Stimulated activated CD8-positive, alpha-beta memory T cell treated with anti-CD3 and anti-CD28 coated beads, Interleukin-15, amount 100 ng/mL, for 24 hours (primary cell): ENCODE measurements at regions not wholly inside any gene's neighbourhood (a gene's known extent, or its start where the extent isn't known, plus 50 kb on each side); places are given as distances from the start of the nearest gene placed in this dataset.

Experiments
- DNase-seq: peaks from one replicate; pipeline ENCODE4 v3.0.0-alpha.2; 2020; ENCODE audit warnings: low read depth

- DNase-seq: no peak
Measured at GRCh38 chr2:4255491-4255890, 552.1 kb downstream of the DCDC2C start.

GRCh38 chr2:4256351-4256750 lies 553.0 kb downstream of the DCDC2C start:
- no peak for DNase-seq

- no peak for DNase-seq
Measured at GRCh38 chr2:4258563-4258962, 555.2 kb downstream of the DCDC2C start.

DNA sequence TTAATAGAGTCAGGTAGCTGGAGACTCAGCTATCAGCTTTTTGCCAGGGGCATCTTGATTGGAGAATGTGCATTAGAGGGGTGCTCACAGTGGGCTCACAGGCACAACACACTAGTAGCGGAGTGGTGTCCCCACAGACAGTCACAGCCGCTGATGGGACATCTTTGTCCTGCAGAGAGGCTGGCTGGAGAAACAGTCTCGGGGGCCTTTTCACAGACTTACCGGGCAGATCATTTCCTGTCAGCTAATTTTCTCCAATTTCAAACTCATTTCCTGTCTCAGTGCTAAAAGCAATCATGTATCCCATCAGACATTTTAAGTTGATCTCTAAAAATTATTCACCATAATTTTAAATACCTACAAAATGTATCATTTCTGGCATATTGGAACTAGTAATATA lies 562.6 kb downstream of the DCDC2C start:
- DNase-seq: no peak

DNA sequence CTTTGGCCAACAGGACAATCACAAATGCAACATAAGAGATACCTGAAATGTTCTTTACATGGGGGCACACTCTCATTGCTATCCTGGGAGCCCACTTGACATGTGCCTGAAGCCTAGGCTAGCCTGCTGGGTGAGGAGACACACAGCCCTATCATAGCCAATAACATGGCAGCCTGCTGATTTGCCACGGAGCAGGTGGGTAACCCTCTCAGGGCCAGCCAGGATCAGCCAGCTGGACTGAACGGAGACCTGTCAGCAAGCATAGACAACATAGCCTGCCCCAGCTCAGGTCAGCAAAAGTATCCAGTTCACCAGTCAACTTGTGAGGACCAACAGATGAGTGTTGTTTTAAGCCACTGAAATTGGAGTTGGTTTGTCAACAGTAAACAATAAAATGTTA lies 566.5 kb downstream of the DCDC2C start:
- no peak for DNase-seq

DNA sequence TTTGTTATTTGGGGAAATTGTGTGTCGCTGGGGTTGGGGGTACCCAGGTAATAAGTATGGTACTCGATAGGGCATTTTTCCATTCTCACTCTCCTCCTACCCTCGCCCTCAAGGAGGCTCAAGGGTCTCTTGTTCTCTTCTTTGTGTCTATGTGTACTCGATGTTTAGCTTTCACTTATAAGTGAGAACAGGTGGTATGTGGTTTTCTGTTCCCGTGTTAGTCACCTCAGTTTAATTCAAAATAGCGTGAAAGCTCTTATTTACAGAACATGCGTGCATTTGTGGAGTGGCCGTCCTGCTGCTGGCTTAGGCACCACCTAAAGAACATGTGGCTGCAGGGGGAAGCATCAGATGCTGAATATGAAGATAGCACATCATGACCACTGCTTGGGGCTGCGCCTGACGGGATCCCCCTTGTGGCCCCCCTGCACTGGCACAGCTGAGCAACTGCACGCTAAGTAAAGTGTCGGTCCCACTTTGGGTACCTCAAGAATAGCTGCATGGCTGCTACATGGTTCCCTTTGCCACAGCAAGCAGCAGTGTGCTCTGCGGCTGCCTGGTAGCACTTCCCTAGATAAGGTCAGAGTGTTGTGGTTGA lies 569.0 kb downstream of the DCDC2C start:
- no peak for DNase-seq

DNA sequence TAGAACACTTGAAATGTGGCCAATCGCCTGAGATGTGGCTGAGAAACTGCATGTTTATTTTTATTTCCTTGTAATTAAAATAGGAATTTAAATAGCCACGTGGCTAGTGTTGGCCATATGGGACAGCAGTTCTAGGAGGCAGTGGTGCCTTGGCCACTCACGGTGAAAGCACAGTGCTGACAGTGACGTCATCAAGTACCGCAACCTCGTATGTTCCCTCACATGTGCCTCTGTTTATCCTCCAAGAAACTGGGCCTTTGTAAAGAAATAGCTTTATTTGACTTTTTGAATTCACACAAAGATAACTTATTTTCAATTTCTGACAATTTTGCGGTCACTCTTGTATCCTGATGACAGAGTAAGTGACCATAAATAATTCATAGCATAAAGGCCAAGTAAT lies 575.0 kb downstream of the DCDC2C start:
- no peak for DNase-seq

DNA sequence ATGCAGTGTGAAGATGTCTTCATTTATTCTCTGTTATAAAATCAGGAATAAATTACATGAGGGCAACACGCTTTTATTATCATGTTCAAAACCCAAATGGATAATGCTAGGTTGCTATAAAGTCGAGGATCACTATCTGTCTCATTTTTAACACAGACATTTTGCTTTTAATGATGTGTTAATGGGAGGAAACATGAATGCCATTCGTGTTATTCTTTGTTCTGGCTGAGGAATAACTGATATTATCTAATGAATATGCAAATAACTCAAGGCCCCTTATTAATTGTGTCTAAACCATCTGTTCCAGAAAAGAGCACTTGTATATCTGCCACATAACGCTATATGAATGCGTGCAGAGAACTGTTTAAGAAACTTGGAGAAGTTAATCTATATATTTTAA lies 576.1 kb downstream of the DCDC2C start:
- DNase-seq: no peak

DNA sequence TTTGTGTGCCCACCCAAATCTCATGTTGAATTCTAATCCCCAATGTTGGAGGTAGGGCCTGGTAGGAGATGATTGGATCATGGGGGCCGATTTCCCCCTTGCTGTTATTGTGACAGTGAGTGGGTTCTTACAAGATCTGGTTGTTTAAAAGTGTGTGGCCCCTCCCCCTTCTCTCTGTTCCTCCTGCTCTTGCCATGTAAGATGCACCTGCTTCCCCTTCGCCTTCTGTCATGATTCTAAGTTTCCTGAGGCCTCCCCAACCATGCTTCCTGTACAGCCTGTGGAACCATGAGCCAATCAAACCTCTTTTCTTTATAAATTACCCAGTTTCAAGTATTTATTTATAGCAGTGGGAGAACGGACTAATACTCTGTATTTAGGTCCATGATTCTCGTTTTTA lies 588.1 kb downstream of the DCDC2C start:
- DNase-seq: no peak

DNA sequence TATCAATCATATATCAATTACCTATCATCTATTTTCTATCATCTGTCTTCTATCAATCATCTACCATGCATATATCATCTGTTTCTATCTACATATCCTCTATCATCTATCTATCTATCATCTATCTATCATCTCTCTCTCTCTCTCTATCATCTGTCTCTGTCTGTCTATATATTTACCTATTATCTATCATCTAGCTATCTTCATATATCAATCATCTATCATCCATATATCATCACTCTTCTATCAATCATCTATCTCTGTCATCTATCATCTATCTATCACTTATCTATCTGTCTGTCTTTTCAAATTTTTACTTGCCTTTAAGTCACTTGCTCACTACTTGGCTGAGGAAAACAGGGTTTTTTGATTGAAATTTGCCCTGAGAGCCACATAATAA lies 592.3 kb downstream of the DCDC2C start:
- DNase-seq: no peak

DNA sequence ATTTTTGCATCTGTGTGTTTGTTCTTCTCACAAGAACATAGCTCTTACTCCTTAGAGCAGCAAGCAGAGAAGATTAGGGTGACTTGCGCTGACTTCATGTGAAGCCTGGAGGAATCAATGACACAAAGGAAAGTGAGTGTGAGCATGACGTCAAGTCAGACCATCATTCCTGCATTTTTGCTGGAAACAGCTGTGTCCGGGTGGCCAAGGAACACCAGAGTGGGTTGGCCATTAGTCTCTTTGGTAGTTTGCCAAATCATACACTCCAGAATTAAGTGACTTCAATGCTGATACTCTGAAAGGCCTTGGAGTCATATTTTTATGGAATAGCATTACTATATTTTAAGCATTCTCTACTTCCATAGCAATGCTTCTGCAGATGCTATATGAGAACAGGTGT lies 597.2 kb downstream of the DCDC2C start:
- DNase-seq: no peak

DNA sequence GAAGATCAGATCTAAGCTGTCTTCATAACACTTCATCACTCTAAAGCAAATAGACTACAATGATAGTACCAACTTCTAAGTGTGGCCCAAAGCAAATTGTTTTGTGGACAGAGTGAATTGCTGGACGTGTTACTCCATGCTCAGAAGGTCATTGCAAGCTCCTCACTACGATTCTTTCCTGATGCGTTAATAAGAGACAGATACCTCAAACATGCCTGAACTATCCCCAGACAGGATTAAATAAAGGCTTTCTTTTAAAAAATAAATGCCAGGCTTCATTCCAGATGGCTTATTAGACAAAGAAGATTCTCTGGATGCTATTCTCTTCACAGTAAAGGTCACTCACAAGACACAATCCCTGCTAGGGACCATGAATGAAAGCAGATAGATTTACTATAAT lies 621.2 kb downstream of the DCDC2C start:
- no peak for DNase-seq

DNA sequence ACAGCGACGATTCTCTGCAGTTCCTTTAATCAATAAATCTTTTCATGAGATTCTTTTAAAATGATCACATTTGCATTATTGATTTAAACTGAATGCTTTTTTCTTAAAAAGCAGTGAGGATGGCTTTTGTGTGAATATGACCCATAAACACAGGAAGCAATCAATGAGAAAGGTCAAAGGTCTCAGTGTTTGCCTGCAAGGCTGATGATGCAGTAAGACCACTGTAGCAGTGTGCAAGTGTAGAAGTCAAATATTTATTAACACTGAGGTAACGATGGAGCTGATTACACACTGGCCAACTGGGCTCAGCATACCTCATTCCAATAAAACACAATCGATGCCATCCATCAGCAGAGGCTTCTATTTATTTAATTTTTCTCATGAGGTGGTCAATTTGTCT lies 633.5 kb downstream of the DCDC2C start:
- DNase-seq: no peak

GRCh38 chr2:4338345-4338744 lies 635.0 kb downstream of the DCDC2C start:
- no peak for DNase-seq

DNA sequence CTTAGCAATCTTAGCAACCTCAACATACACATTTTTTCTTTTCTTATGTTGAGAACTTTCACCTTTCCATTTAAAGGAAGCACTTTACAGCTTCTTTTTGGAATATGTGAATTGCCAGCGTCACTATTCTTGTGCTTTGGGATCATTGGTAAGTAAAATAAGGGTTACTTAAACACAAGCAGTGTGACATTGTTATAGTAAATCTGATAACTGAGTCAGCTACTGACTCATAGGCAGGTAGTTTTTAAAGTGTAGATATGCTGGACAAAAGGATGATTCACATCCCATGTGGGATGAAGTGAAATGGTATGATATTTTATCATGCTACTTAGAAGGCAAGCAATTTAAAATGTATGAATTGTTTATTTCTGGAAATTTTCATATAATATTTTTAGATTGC lies 637.2 kb downstream of the DCDC2C start:
- DNase-seq: no peak

DNA sequence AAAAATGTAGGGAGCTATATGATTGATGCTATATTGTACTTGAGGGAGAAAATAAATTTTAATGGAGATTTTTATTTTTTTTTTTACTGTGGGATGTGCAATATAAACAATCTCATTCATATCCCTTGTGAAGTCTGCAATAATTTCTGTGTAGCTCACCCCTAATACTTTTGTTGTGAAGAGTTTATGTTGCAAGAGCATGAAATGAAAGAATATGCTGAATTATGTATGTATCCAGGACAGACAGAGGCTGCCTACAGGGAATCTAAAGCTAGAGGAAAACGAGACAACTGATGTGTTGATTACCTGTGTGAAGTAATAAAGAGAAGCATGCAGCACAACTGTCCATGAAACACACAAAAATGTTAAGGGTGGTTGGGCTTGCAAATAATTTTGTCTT lies 643.3 kb downstream of the DCDC2C start:
- no peak for DNase-seq

- no peak for DNase-seq
Measured at GRCh38 chr2:4353668-4354067, 650.3 kb downstream of the DCDC2C start.

GRCh38 chr2:4354164-4354563 lies 650.8 kb downstream of the DCDC2C start:
- no peak for DNase-seq

DNA sequence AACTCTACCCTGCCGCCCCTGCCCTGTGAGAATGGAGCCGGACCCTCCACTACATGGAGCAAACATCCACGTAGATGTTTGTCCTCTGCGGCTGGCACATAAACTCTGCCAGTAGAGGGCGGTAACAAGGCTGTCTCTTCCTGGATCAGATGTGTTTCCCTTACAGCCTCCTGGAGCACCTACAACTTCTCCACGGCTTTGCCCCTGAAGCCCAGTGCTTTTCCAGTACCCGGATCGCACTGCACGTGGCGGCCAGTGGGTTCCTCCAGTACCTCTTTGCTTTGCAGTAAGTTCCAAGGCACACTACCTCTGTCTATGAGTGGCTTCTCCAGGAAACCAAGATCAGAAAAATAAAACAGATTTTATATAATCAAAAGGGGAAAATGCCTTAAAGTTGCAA lies 651.3 kb downstream of the DCDC2C start:
- no peak for DNase-seq

DNA sequence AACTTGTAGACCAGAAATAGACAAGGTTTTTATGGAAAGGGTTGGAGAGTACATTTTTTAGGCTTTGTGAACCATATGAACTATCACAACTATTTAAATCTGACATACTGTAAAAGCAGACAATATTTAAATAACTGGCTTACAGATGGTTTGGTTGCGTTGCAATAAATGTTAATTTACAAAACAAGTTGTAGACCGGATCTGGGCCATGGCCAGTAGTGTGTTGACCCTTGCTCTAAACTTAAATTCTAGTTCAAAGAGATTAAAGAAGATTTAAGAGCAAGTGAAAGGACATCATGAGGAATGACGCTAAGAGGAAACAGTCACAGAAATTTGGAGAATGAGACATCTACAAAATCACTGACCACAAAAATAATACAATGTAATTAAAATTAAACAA lies 652.7 kb downstream of the DCDC2C start:
- DNase-seq: no peak

DNA sequence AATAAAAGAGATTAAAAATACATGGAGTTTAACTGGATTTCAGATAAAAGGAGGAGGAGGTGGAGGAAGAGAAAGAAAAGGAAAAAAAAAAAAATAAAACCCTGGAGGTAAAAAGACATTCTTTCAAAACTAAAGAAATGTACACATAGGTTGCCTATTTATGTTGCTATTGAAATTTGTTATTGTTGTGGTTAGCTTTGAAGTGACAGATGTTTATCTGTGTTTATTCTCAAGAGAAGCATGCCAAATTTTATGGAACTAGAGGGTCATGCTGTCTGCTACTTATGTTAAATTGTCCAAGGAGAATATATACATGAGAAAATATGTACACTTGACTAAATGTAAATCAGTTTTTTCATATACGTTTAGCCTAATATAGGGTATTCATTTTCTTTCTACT lies 653.2 kb downstream of the DCDC2C start:
- no peak for DNase-seq

GRCh38 chr2:4357121-4357520 lies 653.7 kb downstream of the DCDC2C start:
- DNase-seq: no peak

DNA sequence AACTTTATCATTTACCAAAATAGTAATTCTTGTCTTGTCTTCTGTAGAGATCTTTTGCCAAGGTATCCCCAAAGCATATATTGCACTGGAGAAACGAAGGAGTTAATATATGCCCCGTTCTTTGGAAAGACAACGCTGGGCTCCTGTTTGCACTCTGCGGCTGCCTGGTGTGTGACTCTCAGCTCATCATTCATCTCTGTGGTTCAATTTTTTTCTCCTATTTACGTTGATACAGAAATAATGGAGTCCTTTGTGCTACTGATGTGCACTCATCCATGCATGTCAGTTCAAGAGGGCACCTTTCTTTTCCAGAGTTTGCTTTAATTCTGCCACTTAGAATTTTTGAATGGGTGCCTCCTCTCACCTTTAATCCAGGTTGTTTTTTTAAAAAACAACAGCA lies 655.5 kb downstream of the DCDC2C start:
- DNase-seq: no peak

DNA sequence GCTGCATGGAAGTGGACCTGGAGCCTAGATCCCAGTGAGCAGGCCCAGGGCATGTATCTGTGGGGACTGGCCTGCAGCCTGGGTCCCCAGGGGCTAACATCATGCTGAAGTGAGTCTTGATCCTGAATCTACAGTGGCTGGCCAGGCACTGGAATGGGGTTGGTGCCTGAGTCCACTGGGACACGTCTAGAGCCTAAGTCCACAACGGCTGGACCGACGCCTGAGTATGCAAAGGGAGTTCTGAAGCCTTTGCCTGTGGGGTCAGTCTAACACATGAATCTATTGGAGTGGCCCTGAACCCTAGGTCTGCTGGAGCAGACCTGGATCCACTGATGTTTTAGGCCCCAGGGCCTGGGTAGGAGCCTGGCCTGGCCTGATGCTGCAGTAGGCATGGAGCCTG lies 665.5 kb downstream of the DCDC2C start:
- DNase-seq: no peak

DNA sequence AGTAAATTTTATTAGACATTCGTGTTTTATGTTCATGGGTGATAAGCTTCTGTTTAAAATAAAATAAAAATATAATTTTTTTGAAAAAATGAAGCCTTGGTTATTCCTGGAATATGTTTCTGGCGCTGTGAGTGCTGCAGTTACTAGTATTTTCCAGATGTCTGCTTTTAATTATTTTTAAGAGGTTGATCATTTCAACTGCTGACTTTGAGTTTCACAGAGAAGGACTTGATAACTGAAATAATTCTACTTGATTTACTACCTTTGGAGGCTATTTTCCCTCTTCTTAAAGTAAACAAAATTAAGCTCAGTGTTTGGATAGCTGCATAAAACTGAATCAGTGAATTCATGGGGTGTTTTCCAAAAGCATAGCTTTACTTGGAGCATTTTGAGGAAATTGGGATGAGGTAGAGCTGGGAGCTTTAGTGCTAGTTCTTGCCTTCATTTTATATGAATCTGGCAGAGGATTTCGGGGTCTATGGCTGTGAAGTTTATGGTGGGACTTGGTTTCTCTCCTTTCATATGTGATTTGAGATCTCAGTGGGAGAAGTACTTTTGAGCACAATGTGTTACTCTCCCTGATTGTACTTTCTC lies 666.5 kb downstream of the DCDC2C start:
- no peak for DNase-seq
